ENCODE measurements at regions not wholly inside any gene's neighbourhood (a gene's known extent, or its start where the extent isn't known, plus 50 kb on each side); places are given as distances from the start of the nearest gene placed in this dataset.

DNA sequence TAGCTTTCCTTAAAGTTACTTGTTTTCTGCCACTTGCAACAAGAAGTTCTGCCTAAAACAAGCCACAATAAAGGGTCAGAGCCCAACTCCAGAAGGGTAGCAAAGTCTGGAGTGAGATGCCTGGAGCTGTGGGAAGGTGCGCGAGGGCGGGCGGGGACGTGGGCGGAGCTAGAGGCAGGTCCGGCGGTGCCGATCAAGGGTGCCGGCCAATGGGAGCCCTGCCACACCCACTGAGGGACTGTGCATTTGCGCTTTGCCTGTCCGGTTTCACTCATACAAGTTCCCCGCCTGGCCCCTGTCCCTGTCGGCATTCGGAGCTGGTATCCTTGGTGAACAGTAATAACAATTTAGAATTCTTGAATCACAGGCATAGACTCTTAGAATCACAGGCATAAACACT lies 732.4 kb downstream of the MATN1 start:
- Histone ChIP-seq H3K4me3 (ENCODE audit: low read depth, low read length) (no peak overlapping the region), H3K27me3 (ENCODE audit: control insufficient read depth, insufficient read depth, low read length) (no peaks in the 10 kb centered on the region), H3K36me3 (ENCODE audit: control insufficient read depth, insufficient read depth, low read length) (no peaks in the 10 kb centered on the region)
- no peak for DNase-seq (ENCODE audit: low read depth)
- TF ChIP-seq, protein P1, sequence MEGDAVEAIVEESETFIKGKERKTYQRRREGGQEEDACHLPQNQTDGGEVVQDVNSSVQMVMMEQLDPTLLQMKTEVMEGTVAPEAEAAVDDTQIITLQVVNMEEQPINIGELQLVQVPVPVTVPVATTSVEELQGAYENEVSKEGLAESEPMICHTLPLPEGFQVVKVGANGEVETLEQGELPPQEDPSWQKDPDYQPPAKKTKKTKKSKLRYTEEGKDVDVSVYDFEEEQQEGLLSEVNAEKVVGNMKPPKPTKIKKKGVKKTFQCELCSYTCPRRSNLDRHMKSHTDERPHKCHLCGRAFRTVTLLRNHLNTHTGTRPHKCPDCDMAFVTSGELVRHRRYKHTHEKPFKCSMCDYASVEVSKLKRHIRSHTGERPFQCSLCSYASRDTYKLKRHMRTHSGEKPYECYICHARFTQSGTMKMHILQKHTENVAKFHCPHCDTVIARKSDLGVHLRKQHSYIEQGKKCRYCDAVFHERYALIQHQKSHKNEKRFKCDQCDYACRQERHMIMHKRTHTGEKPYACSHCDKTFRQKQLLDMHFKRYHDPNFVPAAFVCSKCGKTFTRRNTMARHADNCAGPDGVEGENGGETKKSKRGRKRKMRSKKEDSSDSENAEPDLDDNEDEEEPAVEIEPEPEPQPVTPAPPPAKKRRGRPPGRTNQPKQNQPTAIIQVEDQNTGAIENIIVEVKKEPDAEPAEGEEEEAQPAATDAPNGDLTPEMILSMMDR (IDR thresholded peaks at IDR 0.05; ENCODE audit: insufficient read depth, low read length, poor library complexity, severe bottlenecking): no peak

DNA sequence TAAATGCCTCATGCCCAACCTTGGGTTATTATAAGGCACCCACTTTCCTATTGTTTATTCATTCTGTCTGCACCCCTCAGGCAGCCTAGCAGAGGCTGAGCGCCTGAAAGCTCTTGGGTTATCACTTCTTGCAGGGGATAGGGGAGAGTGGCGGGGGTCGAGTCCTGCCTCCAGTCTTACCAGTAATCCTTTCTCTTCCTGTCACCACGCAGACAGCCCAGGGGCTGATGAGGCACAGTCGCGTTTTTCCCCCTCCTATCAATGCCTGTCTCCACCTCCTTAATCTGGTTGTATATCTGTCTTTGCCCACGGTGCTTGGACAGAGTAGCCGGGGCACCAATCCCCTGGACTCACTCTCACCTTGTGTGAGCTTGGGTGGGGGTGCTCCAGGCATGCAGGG lies 733.1 kb downstream of the MATN1 start:
- TF ChIP-seq, protein P1 (IDR thresholded peaks at IDR 0.05; ENCODE audit: insufficient read depth, low read length, poor library complexity, severe bottlenecking): no peak
- Histone ChIP-seq H3K4me3 (ENCODE audit: low read depth, low read length) (no peak overlapping the region), H3K27me3 (ENCODE audit: control insufficient read depth, insufficient read depth, low read length) (no peaks in the 10 kb centered on the region), H3K36me3 (ENCODE audit: control insufficient read depth, insufficient read depth, low read length) (no peaks in the 10 kb centered on the region)
- DNase-seq (ENCODE audit: low read depth): no peak

DNA sequence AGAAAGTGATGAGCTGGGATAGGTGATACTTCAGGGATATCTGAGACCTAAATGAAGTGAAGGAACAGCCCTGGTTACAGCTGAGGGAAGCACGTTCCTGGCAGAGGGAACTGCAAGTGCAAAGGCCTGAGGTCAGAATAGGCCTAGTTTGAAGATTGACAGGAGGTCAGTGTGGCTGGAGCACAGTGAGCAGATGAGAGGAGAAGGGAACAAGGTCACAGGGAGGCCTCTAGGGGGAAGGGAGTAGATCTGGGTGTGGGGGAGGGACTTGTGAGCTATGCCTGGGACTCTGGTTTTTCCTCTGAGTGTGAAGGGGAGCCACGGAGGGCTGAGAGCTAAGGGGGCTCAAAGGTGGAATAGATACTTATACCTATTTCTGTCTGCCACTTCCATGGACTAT lies 736.4 kb downstream of the MATN1 start:
- no peak overlapping the region for H3K4me3 ChIP-seq (ENCODE audit: low read depth, low read length)
- H3K27me3 ChIP-seq (ENCODE audit: control insufficient read depth, insufficient read depth, low read length): no peaks in the 10 kb centered on the region
- TF ChIP-seq, protein P1 (IDR thresholded peaks at IDR 0.05; ENCODE audit: insufficient read depth, low read length, poor library complexity, severe bottlenecking): no peak

DNA sequence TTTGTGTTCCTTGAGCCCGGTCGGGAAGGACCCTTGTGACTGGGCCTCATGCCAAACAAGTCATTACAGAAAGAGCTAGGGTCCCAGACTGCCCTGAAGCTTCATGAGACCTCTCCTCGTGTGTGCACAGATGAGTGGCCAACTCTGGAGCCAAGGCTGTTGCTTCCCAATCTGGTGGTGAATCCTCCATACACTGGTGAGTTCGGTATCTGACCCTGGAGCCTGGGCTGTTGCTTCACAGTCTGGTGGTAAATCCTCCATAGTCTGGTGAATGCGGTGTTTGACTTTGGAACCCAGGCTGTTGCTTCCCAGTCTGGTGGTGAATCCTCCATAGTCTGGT lies 737.8 kb downstream of the MATN1 start:
- DNase-seq (ENCODE audit: low read depth): no peak
- no peaks in the 10 kb centered on the region for H3K27me3 ChIP-seq (ENCODE audit: control insufficient read depth, insufficient read depth, low read length)
- no peaks in the 10 kb centered on the region for H3K36me3 ChIP-seq (ENCODE audit: control insufficient read depth, insufficient read depth, low read length)
- no peak overlapping the region for H3K4me3 ChIP-seq (ENCODE audit: low read depth, low read length)
- TF ChIP-seq, protein P1 (IDR thresholded peaks at IDR 0.05; ENCODE audit: insufficient read depth, low read length, poor library complexity, severe bottlenecking): no peak

More for the DNA sequence above, 736.4 kb downstream of the MATN1 start:
- no peak for DNase-seq (ENCODE audit: low read depth)
- no peaks in the 10 kb centered on the region for H3K36me3 ChIP-seq (ENCODE audit: control insufficient read depth, insufficient read depth, low read length)

DNA sequence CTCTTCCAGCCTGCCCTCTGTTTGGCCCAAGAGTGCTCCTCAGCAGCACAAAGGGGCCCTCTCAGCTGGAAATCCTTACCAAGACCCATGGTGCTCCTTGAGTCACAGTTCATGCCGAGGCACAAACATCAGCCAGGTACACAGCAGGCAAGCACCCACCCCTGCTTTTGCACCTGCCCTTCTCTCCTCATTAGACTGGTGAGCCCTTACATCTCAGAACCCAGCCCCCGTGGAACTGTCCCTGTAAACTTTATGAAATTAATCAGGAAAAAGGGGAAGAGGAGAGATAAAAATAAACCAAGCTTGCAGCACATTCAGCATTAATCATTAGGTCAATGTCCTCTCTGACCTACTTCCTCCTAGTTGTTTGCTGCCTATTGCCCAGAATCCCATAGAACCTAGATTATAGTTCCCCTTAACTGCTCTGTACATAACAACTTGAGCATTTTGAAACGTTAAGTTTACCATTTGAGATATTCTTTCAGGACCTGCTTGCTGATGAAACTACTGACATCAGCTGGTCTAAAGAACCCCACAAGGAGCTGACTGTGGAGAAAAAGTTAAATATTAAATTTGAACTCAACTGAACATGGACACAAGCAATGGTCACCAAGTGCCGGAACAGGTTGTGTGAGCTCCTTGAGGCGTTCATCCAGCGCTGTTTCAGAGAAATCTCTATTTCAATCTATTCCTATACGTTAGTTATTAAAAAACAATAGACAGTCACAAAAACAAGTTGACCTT lies 738.4 kb downstream of the MATN1 start:
- no peaks in the 10 kb centered on the region for H3K27me3 ChIP-seq (ENCODE audit: control insufficient read depth, insufficient read depth, low read length)
- no peaks in the 10 kb centered on the region for H3K36me3 ChIP-seq (ENCODE audit: control insufficient read depth, insufficient read depth, low read length)
- DNase-seq (ENCODE audit: low read depth): no peak
- TF ChIP-seq, protein P1 (IDR thresholded peaks at IDR 0.05; ENCODE audit: insufficient read depth, low read length, poor library complexity, severe bottlenecking): no peak
- H3K4me3 ChIP-seq (ENCODE audit: low read depth, low read length): no peak overlapping the region

All from kidney epithelial cell (primary cell).